Neural cell (in vitro differentiated cells): ENCODE measurements at regions not wholly inside any gene's neighbourhood (a gene's known extent, or its start where the extent isn't known, plus 50 kb on each side); places are given as distances from the start of the nearest gene placed in this dataset.
"Not testable (repeated sequence)": the region's sequence is repeated elsewhere in the genome, so short reads cannot be mapped to it uniquely, and the experiment has no call there.

Experiments used
- H2AFZ ChIP-seq: fragments of 200-600, 300-800 bp; sonication (generic), shearing (Covaris generic); 2 replicates; pipeline ENCODE4 v1.6.0; 2014; ENCODE audit warnings: low read depth, mild to moderate bottlenecking, antibody characterized with exemption, low read length, moderate library complexity
- H3F3A ChIP-seq: fragments of 200-600 bp; shearing (Covaris generic); 2 replicates; pipeline ENCODE4 v1.6.1; 2016; ENCODE audit warnings: mild to moderate bottlenecking, moderate library complexity, mixed read lengths, antibody characterized with exemption, low read length; ENCODE audit not compliant: insufficient read depth, poor library complexity, severe bottlenecking
- H3K27ac ChIP-seq: fragments of 200-600, 300-800 bp; sonication (generic), shearing (Covaris generic); 2 replicates; pipeline ENCODE4 v1.5.1; 2014; ENCODE audit warnings: mild to moderate bottlenecking, low read length, moderate library complexity
- H3K27me3 ChIP-seq: fragments of 300-800, 200-600 bp; sonication (generic), shearing (Covaris generic); 2 replicates; pipeline ENCODE4 v1.6.0; 2014; ENCODE audit warnings: mild to moderate bottlenecking, low read depth, low read length, moderate library complexity; ENCODE audit not compliant: insufficient read depth
- H3K36me3 ChIP-seq: fragments of 300-800, 200-600 bp; sonication (generic), shearing (Covaris generic); 2 replicates; pipeline ENCODE4 v1.5.1; 2014; ENCODE audit warnings: mild to moderate bottlenecking, antibody characterized with exemption, low read length, moderate library complexity; ENCODE audit not compliant: insufficient read depth
- H3K4me2 ChIP-seq: fragments of 300-800, 200-600 bp; sonication (generic), shearing (Covaris generic); 2 replicates; pipeline ENCODE4 v1.6.0; 2014; ENCODE audit warnings: mild to moderate bottlenecking, low read length
- H3K4me3 ChIP-seq: fragments of 300-800, 200-600 bp; sonication (generic), shearing (Covaris generic); 2 replicates; pipeline ENCODE4 v1.5.1; 2014; ENCODE audit warnings: mild to moderate bottlenecking, low read length, moderate library complexity
- H3K79me2 ChIP-seq: fragments of 200-600 bp; shearing (Covaris generic); replicated peaks from 2 replicates; pipeline ENCODE4 v1.6.0; 2014; ENCODE audit warnings: mild to moderate bottlenecking, low read length, moderate library complexity; ENCODE audit not compliant: insufficient read depth
- H3K9ac ChIP-seq: fragments of 300-800, 200-600 bp; sonication (generic), shearing (Covaris generic); 2 replicates; pipeline ENCODE4 v1.6.1; 2016; ENCODE audit warnings: mild to moderate bottlenecking, low read length, mixed read lengths
- H3K9me2 ChIP-seq: fragments of 200-600 bp; shearing (Covaris generic); 2 replicates; pipeline ENCODE4 v1.6.1; 2016; ENCODE audit warnings: mild to moderate bottlenecking, low read length, mixed read lengths; ENCODE audit not compliant: insufficient read depth
- H3K9me3 ChIP-seq: fragments of 200-600, 300-800 bp; sonication (generic), shearing (Covaris generic); 2 replicates; pipeline ENCODE4 v1.6.1; 2016; ENCODE audit warnings: mild to moderate bottlenecking, mixed run types, low read length, moderate library complexity, mixed read lengths
- H4K20me1 ChIP-seq: fragments of 200-600 bp; shearing (Covaris generic); 2 replicates; pipeline ENCODE4 v1.6.1; 2016; ENCODE audit warnings: mild to moderate bottlenecking, mixed run types; ENCODE audit not compliant: insufficient read depth
- CTCF ChIP-seq: fragments of 450-650 bp; IDR thresholded peaks from 2 replicates; pipeline ENCODE4 v1.5.1; 2014; ENCODE audit warnings: antibody characterized with exemption, mild to moderate bottlenecking, moderate library complexity; ENCODE audit not compliant: poor library complexity, severe bottlenecking
- EP300 ChIP-seq: fragments of 450-650 bp; conservative IDR thresholded peaks from 2 replicates; pipeline ENCODE4 v1.6.1; 2014; ENCODE audit warnings: antibody characterized with exemption, mild to moderate bottlenecking, moderate library complexity; ENCODE audit not compliant: poor library complexity, severe bottlenecking
- EZH2 ChIP-seq: fragments of 200-600, 300-800 bp; shearing (Covaris generic), sonication (generic); IDR thresholded peaks from 2 replicates; pipeline ENCODE4 v1.6.1; 2014; ENCODE audit warnings: antibody characterized with exemption, low read length, borderline replicate concordance, mild to moderate bottlenecking; ENCODE audit not compliant: insufficient read depth, poor library complexity, severe bottlenecking
- MXI1 ChIP-seq: fragments of 450-650 bp; conservative IDR thresholded peaks from 2 replicates; pipeline ENCODE4 v1.6.1; 2014; ENCODE audit warnings: antibody characterized with exemption, mild to moderate bottlenecking; ENCODE audit not compliant: poor library complexity, severe bottlenecking
- POLR2AphosphoS5 ChIP-seq: IDR thresholded peaks from 2 replicates; pipeline ENCODE4 v1.6.1; 2012
- RAD21 ChIP-seq: fragments of 450-650 bp; conservative IDR thresholded peaks from 2 replicates; pipeline ENCODE4 v1.6.1; 2014; ENCODE audit warnings: antibody characterized with exemption, mild to moderate bottlenecking, moderate library complexity
- REST ChIP-seq: IDR thresholded peaks from 2 replicates; pipeline ENCODE4 v1.6.1; 2012; ENCODE audit warnings: borderline replicate concordance
- SMC3 ChIP-seq: fragments of 450-650 bp; conservative IDR thresholded peaks from 2 replicates; pipeline ENCODE4 v1.6.1; 2014; ENCODE audit warnings: antibody characterized with exemption, mild to moderate bottlenecking, moderate library complexity; ENCODE audit not compliant: poor library complexity
- TAF1 ChIP-seq: IDR thresholded peaks from 2 replicates; pipeline ENCODE4 v1.6.1; 2012; ENCODE audit warnings: low read depth

DNA sequence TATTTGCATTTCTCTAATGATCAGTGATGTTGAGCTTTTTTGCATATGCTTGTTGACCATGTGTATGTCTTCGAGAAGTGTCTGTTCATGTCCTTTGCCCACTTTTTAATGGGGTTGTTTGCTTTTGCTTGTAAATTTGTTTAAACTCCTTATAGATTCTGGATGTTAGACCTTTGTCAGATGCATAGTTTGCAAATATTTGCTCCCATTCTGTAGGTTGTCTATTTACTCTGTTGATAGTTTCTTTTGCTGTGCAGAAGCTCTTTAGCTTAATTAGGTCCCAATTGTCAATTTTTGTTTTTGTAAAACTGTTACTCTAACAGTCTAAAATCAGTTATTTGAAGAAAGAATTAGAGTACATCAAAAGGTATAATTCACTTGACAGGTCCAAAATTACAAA is 160.6 kb downstream of the LRIG3 start:
- not testable (repeated sequence) for H3K4me3 ChIP-seq, H3K27me3 ChIP-seq, H3K36me3 ChIP-seq, H4K20me1 ChIP-seq, H2AFZ ChIP-seq, H3K9ac ChIP-seq, H3F3A ChIP-seq, H3K9me2 ChIP-seq, H3K27ac ChIP-seq, H3K4me2 ChIP-seq, H3K79me2 ChIP-seq, H3K9me3 ChIP-seq

DNA sequence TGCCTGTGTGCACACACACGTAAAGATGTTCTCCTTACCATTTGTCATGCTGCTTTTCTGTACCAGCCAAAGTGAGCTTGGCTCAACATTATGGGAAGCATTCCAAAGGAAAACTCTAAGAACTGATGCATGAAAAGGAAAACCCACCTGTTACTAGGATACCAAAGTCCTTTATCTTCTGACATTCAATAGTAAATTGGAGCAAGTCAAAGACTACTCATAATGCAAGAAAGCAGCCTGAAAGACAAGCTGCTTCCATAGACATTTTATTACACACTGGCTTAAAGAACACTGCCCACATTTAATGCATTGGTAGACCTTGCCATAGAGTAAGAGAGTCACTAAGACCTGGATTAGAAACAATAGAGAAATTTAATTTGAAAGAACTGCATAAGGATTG is 159.0 kb downstream of the LRIG3 start:
- Histone ChIP-seq H3K4me2 (no peak overlapping the region), H3K79me2 (no peaks in the 10 kb centered on the region), H3K9me2 (no peaks in the 10 kb centered on the region), H3K9ac (no peak overlapping the region), H2AFZ (no peak overlapping the region), H3F3A (no peaks in the 10 kb centered on the region), H4K20me1 (no peaks in the 10 kb centered on the region), H3K9me3 (no peaks in the 10 kb centered on the region), H3K4me3 (no peak overlapping the region), H3K27me3 (no peaks in the 10 kb centered on the region), H3K36me3 (no peaks in the 10 kb centered on the region), H3K27ac (no peak overlapping the region)
- TF ChIP-seq RAD21 (no peak), EP300 (peak; percentile 11)

DNA sequence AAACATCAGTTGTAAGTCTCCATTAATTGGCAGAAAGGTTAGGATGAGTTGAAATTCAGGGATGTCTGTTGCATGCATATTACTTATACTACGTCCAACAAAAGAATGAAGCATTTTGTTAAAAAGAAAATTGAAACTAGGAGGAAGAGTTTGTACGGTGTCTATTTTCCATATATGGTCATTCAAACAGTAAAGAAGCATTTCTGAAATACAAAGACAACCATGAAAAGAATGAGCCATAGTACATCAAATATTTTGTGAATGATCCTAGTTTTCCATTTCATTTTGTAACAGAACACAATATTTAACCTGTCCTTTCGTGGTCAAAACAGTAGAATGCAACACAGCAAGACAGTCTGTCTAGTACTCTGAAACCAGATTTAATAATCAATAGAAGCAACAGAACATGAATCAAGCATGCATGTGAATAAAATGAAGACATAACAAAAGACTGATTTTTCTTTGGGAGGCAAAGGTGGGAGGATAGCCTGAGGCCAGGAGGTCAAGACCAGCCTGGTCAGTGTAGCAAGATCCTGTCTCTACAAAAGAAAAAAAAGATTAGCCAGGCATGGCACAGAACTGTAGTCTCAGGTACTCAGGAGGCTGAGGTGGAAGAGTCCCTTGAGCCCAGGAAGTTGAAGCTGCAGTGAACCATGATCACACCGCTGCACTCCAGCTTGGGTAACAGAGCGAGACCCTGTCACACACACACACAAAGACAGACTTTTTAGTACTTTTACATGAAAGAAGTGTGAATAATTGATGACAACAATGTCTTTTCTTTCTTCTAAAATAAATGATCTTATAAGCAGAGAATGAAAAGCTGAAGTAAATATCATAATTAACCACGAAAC is 156.0 kb downstream of the LRIG3 start:
- Histone ChIP-seq H3F3A (no peaks in the 10 kb centered on the region), H4K20me1 (no peaks in the 10 kb centered on the region), H3K9ac (no peak overlapping the region), H3K36me3 (no peaks in the 10 kb centered on the region), H3K27ac (no peak overlapping the region), H3K9me2 (no peaks in the 10 kb centered on the region), H3K27me3 (no peaks in the 10 kb centered on the region), H2AFZ (no peak overlapping the region), H3K4me2 (no peak overlapping the region), H3K79me2 (no peaks in the 10 kb centered on the region), H3K9me3 (no peaks in the 10 kb centered on the region), H3K4me3 (no peak overlapping the region)
- no peak for TF ChIP-seq REST
- TF ChIP-seq EP300: no peak
- TF ChIP-seq SMC3: no peak
- no peak for TF ChIP-seq TAF1
- TF ChIP-seq MXI1: no peak
- no peak for TF ChIP-seq CTCF
- TF ChIP-seq POLR2AphosphoS5: no peak
- TF ChIP-seq RAD21: no peak
- no peak for TF ChIP-seq EZH2
